GM12892 (cell line): ENCODE measurements at regions not wholly inside any gene's neighbourhood (a gene's known extent, or its start where the extent isn't known, plus 50 kb on each side); places are given as distances from the start of the nearest gene placed in this dataset.

Experiments used
- DNase-seq: peaks from one replicate; pipeline ENCODE4 v3.0.0; 2011; ENCODE audit not compliant: insufficient read length
- FAIRE-seq: peaks from 2 replicates; lab custom pipeline; 2011; peaks lifted over from hg19 to GRCh38; lab: Jason Lieb, UNC
- POLR2A ChIP-seq: IDR thresholded peaks from 2 replicates; pipeline ENCODE4 v1.6.1; 2011; ENCODE audit warnings: low read depth, low read length, control low read depth
- POLR2AphosphoS5 ChIP-seq: IDR thresholded peaks from 2 replicates; pipeline ENCODE4 v1.6.1; 2011; ENCODE audit warnings: low read depth, low read length, control low read depth
- TAF1 ChIP-seq: IDR thresholded peaks from 2 replicates; pipeline ENCODE4 v1.6.1; 2011; ENCODE audit warnings: low read depth, mild to moderate bottlenecking, control low read depth, low read length, borderline replicate concordance

DNA sequence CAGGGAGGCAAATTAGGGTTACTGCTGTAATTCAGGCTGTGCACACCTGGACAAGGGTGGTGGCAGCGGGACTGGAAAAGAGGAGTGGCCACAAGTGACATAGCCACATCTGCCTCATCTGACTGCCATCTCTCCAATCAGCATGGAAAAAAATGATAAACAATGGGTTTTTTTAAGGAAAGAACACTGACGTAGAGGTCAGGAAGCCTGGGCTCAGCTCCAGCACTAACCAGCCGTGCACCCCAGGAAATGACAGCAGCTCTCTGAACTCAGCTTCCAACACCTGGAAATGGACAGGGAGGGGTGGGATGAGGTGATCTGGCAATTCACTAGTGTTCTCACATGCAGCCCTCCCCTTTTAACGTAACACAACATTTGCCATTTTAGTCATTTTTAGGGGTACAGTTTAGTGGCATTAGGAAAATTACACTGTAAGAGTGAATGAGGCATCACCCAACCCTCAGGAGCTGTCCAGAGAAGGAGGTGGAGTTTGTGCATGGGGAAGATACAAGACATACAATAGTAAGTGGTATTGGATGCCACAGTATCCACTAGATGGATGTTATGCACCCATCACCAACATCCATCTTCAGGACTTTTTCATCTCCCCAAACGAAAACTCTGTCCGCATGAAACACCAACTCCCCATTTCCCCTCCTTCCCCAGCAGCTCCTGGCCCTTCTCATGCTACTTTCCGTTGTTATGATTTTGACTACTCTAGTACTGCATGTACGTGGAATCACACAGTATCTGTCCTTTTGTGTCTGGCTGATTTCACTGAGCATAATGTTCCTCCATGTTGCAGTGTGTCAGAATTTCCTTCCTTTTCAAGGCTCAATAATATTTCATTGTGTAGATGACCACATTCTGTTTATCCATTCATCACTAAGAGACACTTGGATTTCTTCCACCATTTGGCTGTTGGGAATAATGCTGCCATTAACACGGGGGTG lies 215.5 kb upstream of the ECI2 start:
- TF ChIP-seq TAF1 (no peak), POLR2A (no peak), POLR2AphosphoS5 (no peak)
- FAIRE-seq (no peak), DNase-seq (no peak)

DNA sequence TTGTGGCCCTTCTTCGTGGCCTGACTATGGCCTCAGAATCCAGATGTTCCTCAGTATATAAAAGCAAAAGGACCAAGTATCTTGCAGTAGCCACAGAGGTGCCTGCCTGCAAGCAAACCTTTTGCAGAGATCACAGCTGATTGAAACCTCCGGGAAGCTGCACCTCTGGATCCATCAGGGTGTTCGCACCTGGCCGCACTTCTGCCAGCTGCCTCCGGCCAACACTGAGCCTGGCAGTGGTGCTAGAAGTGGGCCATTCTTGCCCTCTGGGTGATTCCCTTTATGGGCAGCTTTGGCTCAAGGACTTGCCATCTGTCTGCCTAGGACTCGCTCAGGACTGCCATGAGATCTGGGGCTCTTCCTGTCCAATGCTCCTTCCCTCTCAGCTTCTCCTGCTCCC lies 214.6 kb upstream of the ECI2 start:
- DNase-seq (no peak), FAIRE-seq (no peak)
- no peak for TF ChIP-seq TAF1
- no peak for TF ChIP-seq POLR2A

DNA sequence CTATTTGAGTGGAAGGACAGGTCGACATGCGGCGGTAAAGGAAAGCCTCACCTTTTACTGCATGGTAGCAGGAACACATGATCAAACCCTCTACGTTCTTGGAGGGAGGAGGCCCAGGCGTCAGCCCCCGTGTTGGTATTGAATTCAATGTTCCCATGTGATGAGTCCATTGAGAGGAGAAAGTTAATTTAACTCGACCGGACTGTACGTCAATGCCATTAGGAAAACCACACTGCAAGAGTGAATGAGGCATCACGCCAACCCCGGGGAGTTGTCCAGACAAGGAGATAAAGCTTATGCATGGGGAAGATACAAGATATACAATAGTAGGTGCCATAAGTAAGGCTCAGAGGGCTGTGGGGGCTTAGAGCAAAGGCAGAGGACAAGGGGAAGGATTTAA lies 213.9 kb upstream of the ECI2 start:
- no peak for TF ChIP-seq POLR2A
- TF ChIP-seq TAF1, result no peak
- TF ChIP-seq POLR2AphosphoS5, result no peak
- DNase-seq, result no peak
- no peak for FAIRE-seq

DNA sequence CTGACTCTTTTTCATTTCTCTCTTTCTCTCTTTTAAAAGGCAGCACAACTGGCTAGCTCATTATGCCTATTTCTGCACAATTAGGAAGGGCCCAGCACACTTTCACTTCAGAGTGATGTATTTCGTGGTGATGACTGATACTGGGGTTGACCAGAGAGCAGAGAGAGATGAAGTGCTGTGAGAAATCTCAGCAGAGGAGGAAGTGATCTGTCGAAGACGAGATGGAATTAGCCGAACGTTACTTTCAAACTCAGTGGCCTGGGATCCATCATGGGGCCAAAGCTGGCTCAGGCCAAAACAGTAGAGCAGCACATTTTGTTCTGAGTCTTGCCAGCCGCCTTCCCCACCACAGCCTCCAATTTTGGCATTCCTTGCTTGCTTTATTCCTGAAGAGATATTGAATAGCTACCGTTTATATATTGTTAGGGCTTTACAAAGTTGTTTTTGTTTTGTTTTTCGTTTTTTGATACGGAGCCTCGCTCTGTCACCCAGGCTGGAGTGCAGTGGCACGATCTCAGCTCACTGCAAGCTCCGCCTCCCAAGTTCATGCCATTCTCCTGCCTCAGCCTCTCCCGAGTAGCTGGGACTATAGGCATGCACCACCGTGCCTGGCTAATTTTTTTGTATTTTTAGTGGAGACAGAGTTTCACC lies 213.2 kb upstream of the ECI2 start:
- DNase-seq, result peak; percentile 19
- no peak for TF ChIP-seq TAF1
- TF ChIP-seq POLR2AphosphoS5, result no peak
- no peak for TF ChIP-seq POLR2A
- FAIRE-seq, result peak; percentile 5

DNA sequence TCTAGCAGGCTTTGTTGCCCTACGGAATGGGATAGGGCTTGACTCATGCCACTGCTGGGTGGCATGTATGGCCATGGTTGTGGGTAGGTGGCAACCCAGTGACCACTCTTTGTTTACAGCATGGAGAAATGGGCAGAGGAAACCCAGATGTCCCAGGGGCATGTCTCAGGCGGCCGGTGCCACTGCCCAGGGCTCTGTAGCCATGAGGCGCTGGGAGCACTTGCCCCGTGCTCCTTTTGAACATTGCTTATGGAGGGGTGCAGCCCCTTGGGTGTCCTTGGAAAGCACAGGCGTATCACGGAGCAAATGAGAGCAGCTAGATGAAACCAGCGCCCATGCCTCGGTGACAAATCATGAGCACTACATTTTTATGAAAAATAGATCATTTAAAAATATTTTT lies 212.5 kb upstream of the ECI2 start:
- TF ChIP-seq POLR2A (no peak), POLR2AphosphoS5 (no peak), TAF1 (no peak)
- no peak for FAIRE-seq
- no peak for DNase-seq

DNA sequence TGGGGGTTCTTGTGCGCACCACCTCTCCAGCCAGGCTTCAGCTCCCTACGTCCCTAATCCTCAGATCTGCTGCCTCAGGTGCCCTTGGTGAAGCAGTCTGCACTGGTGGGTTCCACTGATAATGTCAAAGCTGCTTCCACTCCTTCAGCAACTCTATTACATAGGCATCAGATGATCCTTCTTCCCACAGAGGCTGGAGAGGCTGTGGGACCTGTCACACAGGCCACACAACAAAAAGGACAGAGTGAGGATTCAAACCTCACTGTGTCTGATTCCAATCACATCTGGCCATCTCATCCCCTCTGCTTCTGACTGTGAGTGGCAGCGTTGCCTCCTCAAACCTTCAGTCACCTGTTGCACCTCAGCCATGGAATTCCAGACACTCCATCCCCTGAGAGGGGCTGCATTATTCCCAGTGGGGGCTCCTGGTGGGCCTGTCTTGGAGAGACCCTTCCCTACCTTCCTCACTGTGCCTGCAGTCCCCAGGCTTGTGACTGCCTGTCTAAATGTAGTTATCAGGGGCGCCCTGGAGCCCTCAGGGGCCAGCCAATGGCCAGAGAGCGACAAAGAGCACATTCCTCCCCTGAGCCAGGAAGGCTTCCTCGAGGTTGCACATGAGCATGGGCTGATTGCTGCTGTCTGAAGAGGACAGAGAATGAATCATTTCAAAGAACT lies 211.4 kb upstream of the ECI2 start:
- DNase-seq, result no peak
- TF ChIP-seq TAF1, result no peak
- no peak for TF ChIP-seq POLR2A
- no peak for TF ChIP-seq POLR2AphosphoS5
- FAIRE-seq, result no peak

DNA sequence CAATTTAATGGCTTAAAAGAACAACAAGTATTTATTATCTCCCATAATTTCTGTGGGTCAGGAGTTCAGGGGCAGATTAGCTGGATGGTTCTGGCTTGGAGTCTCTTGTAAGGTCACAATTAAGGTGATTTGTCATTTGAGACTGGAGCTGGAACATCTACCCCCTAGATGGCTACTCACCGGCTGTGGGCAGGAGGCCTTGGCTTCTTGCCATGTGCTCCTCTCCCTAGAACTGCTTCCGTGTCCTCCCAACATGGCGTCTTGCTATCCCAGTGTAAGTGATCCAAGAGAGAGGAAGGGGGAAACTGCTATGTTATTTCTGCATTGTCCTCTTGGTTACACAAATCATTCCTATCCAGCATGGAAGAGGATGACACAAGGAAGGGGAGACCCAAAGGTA lies 210.2 kb upstream of the ECI2 start:
- TF ChIP-seq POLR2A, result no peak
- no peak for TF ChIP-seq POLR2AphosphoS5
- TF ChIP-seq TAF1, result no peak
- DNase-seq (no peak), FAIRE-seq (no peak)

DNA sequence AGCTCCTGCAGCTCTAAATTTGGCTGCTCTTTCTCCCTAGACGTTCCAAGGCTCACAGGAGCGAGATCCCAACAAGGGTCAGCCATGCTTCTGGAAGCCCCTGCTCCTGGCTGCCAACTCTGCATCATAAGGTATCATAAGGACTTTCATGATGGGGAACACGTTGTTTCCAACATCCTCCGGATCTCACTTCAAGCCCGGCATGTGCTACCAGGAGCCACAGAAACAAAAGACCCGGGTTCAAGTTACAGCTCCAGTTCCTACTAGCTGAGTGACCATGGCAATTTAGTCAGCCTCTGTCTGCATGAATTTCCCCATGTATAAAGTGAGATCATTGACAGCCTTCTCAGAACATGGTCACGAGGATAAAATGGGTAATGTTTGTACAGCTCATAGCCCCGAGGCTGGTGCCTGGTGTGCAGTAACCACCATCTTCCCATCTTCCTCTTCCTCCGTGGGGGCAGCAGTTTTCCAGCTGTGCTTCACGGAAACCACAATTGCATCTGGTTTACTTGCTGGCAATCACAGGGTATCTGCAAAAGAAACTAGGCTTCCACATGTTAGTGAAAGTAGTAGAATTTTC lies 209.0 kb upstream of the ECI2 start:
- no peak for TF ChIP-seq POLR2AphosphoS5
- no peak for TF ChIP-seq POLR2A
- no peak for TF ChIP-seq TAF1
- FAIRE-seq (no peak), DNase-seq (no peak)

DNA sequence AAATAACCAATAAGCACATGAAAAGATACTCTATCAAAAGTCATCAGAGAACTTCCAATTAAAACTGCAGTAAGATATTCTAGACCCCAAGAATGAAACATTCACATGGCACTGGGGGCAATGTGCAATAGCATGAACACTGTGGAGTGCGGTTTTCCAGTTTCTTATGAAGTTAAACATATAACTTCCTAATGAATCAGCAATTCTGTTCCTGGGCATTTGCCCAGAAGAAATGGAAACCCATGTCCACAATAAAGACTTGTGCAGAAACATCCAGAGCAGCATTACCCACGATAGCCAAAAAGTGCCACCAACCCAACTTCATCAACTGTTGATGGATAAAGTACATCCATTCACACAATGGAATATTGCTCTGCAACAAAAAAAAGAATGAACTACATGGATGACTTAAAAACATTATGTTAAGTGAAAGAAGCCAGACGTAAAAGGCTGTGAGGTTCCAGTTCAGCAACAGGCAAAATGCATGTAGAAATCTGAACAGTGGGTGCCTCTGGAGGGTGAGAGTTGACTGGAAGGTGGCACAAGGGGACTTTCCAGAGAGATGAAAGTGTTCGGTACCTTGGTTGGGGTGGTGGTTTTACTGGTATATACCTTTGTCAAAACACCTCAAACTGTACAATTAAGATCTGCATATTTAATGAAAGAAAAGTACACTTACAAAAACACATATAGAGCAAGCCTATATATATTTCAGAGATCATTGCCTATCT lies 207.2 kb upstream of the ECI2 start:
- TF ChIP-seq POLR2AphosphoS5 (no peak), TAF1 (no peak), POLR2A (no peak)
- FAIRE-seq (no peak), DNase-seq (no peak)

DNA sequence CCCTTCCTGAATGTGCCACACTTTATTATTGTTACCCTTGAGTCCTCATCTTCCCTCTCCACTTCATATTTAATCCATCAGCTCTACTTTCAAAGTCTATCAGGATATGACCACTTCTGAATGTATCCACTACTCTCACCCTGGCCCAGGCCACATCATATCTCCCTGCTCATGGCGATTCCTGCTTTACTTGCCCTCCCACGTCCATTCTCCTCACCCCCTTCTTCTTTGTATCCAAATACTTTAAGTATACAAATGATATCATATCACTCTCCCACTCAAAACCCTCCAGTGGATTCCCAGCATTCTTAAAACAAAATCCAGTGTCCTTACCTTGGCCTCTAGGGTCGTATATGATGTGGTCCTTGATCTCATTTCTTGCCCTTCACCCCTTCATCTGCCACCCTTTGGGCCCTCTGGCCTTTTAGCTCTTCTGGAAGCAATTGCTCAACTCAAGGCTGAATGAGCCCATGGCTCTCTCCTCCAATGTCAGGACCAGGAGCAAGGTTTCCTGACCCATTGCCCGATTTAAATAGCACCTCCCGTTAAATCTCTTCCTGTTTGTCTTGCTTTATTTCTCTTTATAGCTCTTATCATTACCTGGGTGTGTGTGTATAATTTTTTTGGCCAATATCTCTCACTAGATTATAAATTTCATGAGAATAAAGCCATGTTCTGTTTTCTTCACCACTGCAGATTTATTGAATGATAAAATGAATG lies 205.9 kb upstream of the ECI2 start:
- DNase-seq (no peak), FAIRE-seq (no peak)

DNA sequence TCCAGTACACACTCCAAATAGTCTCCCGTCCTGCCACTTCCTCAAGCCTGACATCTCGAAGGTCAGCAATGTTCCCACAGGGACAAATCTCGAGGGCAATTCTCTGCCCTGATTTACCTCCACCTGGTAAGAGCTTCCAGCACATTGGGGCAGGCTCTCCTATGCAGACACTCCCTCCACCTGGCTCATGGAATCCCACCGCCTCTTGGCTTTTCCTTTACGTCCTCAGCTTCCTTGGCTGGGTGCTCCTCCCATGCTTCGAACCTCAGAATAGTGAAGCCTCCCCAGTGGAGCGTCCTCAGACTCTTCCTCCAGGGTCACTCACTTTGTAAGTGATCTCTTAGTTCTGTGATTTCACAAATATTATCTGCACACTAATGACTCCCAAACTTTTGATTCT lies 205.2 kb upstream of the ECI2 start:
- DNase-seq, result no peak
- TF ChIP-seq POLR2AphosphoS5 (no peak), TAF1 (no peak), POLR2A (no peak)
- FAIRE-seq, result no peak

More for the DNA sequence above, 205.9 kb upstream of the ECI2 start:
- TF ChIP-seq TAF1 (no peak), POLR2A (no peak), POLR2AphosphoS5 (no peak)
